IgD-negative memory B cell (primary cell): ENCODE measurements at regions not wholly inside any gene's neighbourhood (a gene's known extent, or its start where the extent isn't known, plus 50 kb on each side); places are given as distances from the start of the nearest gene placed in this dataset.
"Not testable (repeated sequence)": the region's sequence is repeated elsewhere in the genome, so short reads cannot be mapped to it uniquely, and the experiment has no call there.

ENCODE experiments used
- H3K27ac Mint-ChIP-seq, 3 donors: one replicate each; pipeline ENCODE4 v1.8.0; 2020 to 2022; ENCODE audit warnings: mild to moderate bottlenecking in 3 of 3, mixed read lengths in 3 of 3, moderate library complexity in 1 of 3
- H3K27me3 Mint-ChIP-seq: one replicate; pipeline ENCODE4 v1.8.0; 2021; ENCODE audit warnings: mixed read lengths
- H3K36me3 Mint-ChIP-seq: one replicate; pipeline ENCODE4 v1.8.0; 2020; ENCODE audit warnings: mild to moderate bottlenecking, mixed read lengths
- H3K4me1 Mint-ChIP-seq, 3 donors: one replicate each; pipeline ENCODE4 v1.8.0; 2020 to 2022; ENCODE audit warnings: mixed read lengths in 3 of 3, mild to moderate bottlenecking in 1 of 3
- H3K4me3 Mint-ChIP-seq, 4 donors: one replicate each; pipeline ENCODE4 v1.8.0; 2020 to 2022; ENCODE audit warnings: mild to moderate bottlenecking in 4 of 4, mixed read lengths in 4 of 4, moderate library complexity in 3 of 4
- H3K9me3 Mint-ChIP-seq, 3 donors: one replicate each; pipeline ENCODE4 v1.8.0; 2020 to 2021; ENCODE audit warnings: mixed read lengths in 3 of 3, mild to moderate bottlenecking in 1 of 3

GRCh38 chr10:120034236-120034635 is 141.7 kb downstream of the SEC23IP start:
- Mint-ChIP-seq H3K4me3 (no peak overlapping the region), H3K9me3 (peaks cover 0 to 6% (median 0%) of the 10 kb centered on the region in 3 donors), H3K36me3 (no peaks in the 10 kb centered on the region), H3K4me1 (no peaks in the 10 kb centered on the region), H3K27me3 (peaks cover 2% of the 10 kb centered on the region), H3K27ac (no peak overlapping the region)

- Mint-ChIP-seq H3K9me3 (peaks cover 0 to 3% (median 0%) of the 10 kb centered on the region in 3 donors), H3K27ac (no peak overlapping the region), H3K27me3 (peaks cover 1% of the 10 kb centered on the region), H3K4me1 (no peaks in the 10 kb centered on the region), H3K4me3 (no peak overlapping the region), H3K36me3 (no peaks in the 10 kb centered on the region)
Observed at GRCh38 chr10:120039046-120039445, 146.5 kb downstream of the SEC23IP start.

- no peak overlapping the region for H3K27ac Mint-ChIP-seq
- peaks cover 0 to 2% (median 0%) of the 10 kb centered on the region in 3 donors for H3K9me3 Mint-ChIP-seq
- H3K27me3 Mint-ChIP-seq, result peaks cover 1% of the 10 kb centered on the region
- H3K36me3 Mint-ChIP-seq, result no peaks in the 10 kb centered on the region
- no peak overlapping the region for H3K4me3 Mint-ChIP-seq
- no peaks in the 10 kb centered on the region for H3K4me1 Mint-ChIP-seq
Observed at GRCh38 chr10:120039826-120040225, 147.3 kb downstream of the SEC23IP start.

- peaks cover 0 to 2% (median 1%) of the 10 kb centered on the region in 3 donors for H3K9me3 Mint-ChIP-seq
- H3K4me1 Mint-ChIP-seq, result no peaks in the 10 kb centered on the region
- no peak overlapping the region for H3K4me3 Mint-ChIP-seq
- no peaks in the 10 kb centered on the region for H3K36me3 Mint-ChIP-seq
- H3K27me3 Mint-ChIP-seq, result no peaks in the 10 kb centered on the region
- H3K27ac Mint-ChIP-seq, result peak overlapping the region in 1 of 3 donors; percentile 57
Observed at GRCh38 chr10:120041807-120042559, 149.5 kb downstream of the SEC23IP start.

- H3K4me1 Mint-ChIP-seq, result no peaks in the 10 kb centered on the region
- H3K4me3 Mint-ChIP-seq, result no peak overlapping the region
- H3K9me3 Mint-ChIP-seq, result peaks cover 0 to 3% (median 1%) of the 10 kb centered on the region in 3 donors
- H3K36me3 Mint-ChIP-seq, result no peaks in the 10 kb centered on the region
- H3K27me3 Mint-ChIP-seq, result no peaks in the 10 kb centered on the region
- peak overlapping the region in 1 of 3 donors; percentile 57 for H3K27ac Mint-ChIP-seq
Observed at GRCh38 chr10:120042705-120043104, 150.2 kb downstream of the SEC23IP start.

GRCh38 chr10:120047373-120047772 is 154.8 kb downstream of the SEC23IP start:
- H3K4me3 Mint-ChIP-seq, H3K36me3 Mint-ChIP-seq, H3K27ac Mint-ChIP-seq, H3K4me1 Mint-ChIP-seq, H3K27me3 Mint-ChIP-seq, H3K9me3 Mint-ChIP-seq: not testable (repeated sequence)

GRCh38 chr10:120047926-120048325 is 155.4 kb downstream of the SEC23IP start:
- no peak overlapping the region for H3K27ac Mint-ChIP-seq
- H3K4me1 Mint-ChIP-seq, result peaks cover 0 to 7% (median 0%) of the 10 kb centered on the region in 3 donors
- H3K4me3 Mint-ChIP-seq, result peak overlapping the region in 1 of 4 donors; percentile 20
- peaks cover 0 to 3% (median 1%) of the 10 kb centered on the region in 3 donors for H3K9me3 Mint-ChIP-seq
- H3K36me3 Mint-ChIP-seq, result no peaks in the 10 kb centered on the region
- peaks cover 5% of the 10 kb centered on the region for H3K27me3 Mint-ChIP-seq

GRCh38 chr10:120048391-120048790 is 155.9 kb downstream of the SEC23IP start:
- peaks cover 5% of the 10 kb centered on the region for H3K27me3 Mint-ChIP-seq

GRCh38 chr10:120051671-120052070 is 159.1 kb downstream of the SEC23IP start:
- H3K4me3 Mint-ChIP-seq, result no peak overlapping the region
- H3K27ac Mint-ChIP-seq, result no peak overlapping the region
- peaks cover 0 to 7% (median 1%) of the 10 kb centered on the region in 3 donors for H3K4me1 Mint-ChIP-seq
- peaks cover 0 to 6% (median 1%) of the 10 kb centered on the region in 3 donors for H3K9me3 Mint-ChIP-seq
- H3K36me3 Mint-ChIP-seq, result peaks cover 1% of the 10 kb centered on the region
- H3K27me3 Mint-ChIP-seq, result peaks cover 13% of the 10 kb centered on the region

More at GRCh38 chr10:120048391-120048790, 155.9 kb downstream of the SEC23IP start:
- no peaks in the 10 kb centered on the region for H3K36me3 Mint-ChIP-seq
- H3K9me3 Mint-ChIP-seq, result peaks cover 0 to 3% (median 1%) of the 10 kb centered on the region in 3 donors
- H3K27ac Mint-ChIP-seq, result no peak overlapping the region
- no peak overlapping the region for H3K4me3 Mint-ChIP-seq
- H3K4me1 Mint-ChIP-seq, result peaks cover 0 to 7% (median 0%) of the 10 kb centered on the region in 3 donors

GRCh38 chr10:120052964-120053702 is 160.6 kb downstream of the SEC23IP start:
- Mint-ChIP-seq H3K27ac (no peak overlapping the region), H3K27me3 (peaks cover 18% of the 10 kb centered on the region), H3K4me1 (peaks cover 1 to 6% (median 5%) of the 10 kb centered on the region in 3 donors), H3K36me3 (peaks cover 1% of the 10 kb centered on the region), H3K4me3 (no peak overlapping the region), H3K9me3 (peaks cover 0 to 3% (median 0%) of the 10 kb centered on the region in 3 donors)

GRCh38 chr10:120059790-120060189 is 167.3 kb downstream of the SEC23IP start:
- H3K9me3 Mint-ChIP-seq, H3K36me3 Mint-ChIP-seq, H3K4me1 Mint-ChIP-seq, H3K27ac Mint-ChIP-seq, H3K4me3 Mint-ChIP-seq: not testable (repeated sequence)
- peaks cover 11% of the 10 kb centered on the region for H3K27me3 Mint-ChIP-seq

- H3K9me3 Mint-ChIP-seq, result peaks cover 2 to 4% (median 4%) of the 10 kb centered on the region in 3 donors
- H3K27ac Mint-ChIP-seq, result no peak overlapping the region
- peaks cover 9% of the 10 kb centered on the region for H3K27me3 Mint-ChIP-seq
- H3K36me3 Mint-ChIP-seq, result peaks cover 3% of the 10 kb centered on the region
- H3K4me1 Mint-ChIP-seq, result no peaks in the 10 kb centered on the region
- no peak overlapping the region for H3K4me3 Mint-ChIP-seq
Observed at GRCh38 chr10:120067427-120067826, 174.9 kb downstream of the SEC23IP start.

- Mint-ChIP-seq H3K27ac (no peak overlapping the region), H3K9me3 (peaks cover 4 to 8% (median 7%) of the 10 kb centered on the region in 3 donors), H3K27me3 (peaks cover 7% of the 10 kb centered on the region), H3K36me3 (peaks cover 3% of the 10 kb centered on the region), H3K4me1 (no peaks in the 10 kb centered on the region), H3K4me3 (no peak overlapping the region)
Observed at GRCh38 chr10:120069700-120070099, 177.2 kb downstream of the SEC23IP start.

- Mint-ChIP-seq H3K27me3 (peaks cover 16% of the 10 kb centered on the region), H3K4me1 (peaks cover 0 to 6% (median 3%) of the 10 kb centered on the region in 3 donors), H3K27ac (no peak overlapping the region), H3K9me3 (peaks cover 2 to 9% (median 8%) of the 10 kb centered on the region in 3 donors), H3K36me3 (peaks cover 3% of the 10 kb centered on the region), H3K4me3 (peak overlapping the region in 1 of 4 donors; percentile 0)
Observed at GRCh38 chr10:120075349-120075748, 182.8 kb downstream of the SEC23IP start.

- Mint-ChIP-seq H3K4me3 (no peak overlapping the region), H3K4me1 (peaks cover 0 to 6% (median 3%) of the 10 kb centered on the region in 3 donors), H3K36me3 (peaks cover 2% of the 10 kb centered on the region), H3K9me3 (peaks cover under 1 to 9% (median 6%) of the 10 kb centered on the region in 3 donors), H3K27me3 (peaks cover 13% of the 10 kb centered on the region), H3K27ac (no peak overlapping the region)
Observed at GRCh38 chr10:120076996-120077706, 184.6 kb downstream of the SEC23IP start.
